ENCODE measurements at regions not wholly inside any gene's neighbourhood (a gene's known extent, or its start where the extent isn't known, plus 50 kb on each side); places are given as distances from the start of the nearest gene placed in this dataset.

GRCh38 chr5:67257077-67257476 lies 60.5 kb upstream of the CD180 start:
- TF ChIP-seq CTCF (IDR thresholded peaks at IDR 0.05) (no peak), POLR2AphosphoS5 (IDR thresholded peaks at IDR 0.05) (no peak), POLR2A (IDR thresholded peaks at IDR 0.05) (no peak), EP300 (IDR thresholded peaks at IDR 0.05) (no peak)

Measured in stomach (tissue), 4 donors.